ENCODE measurements at regions not wholly inside any gene's neighbourhood (a gene's known extent, or its start where the extent isn't known, plus 50 kb on each side); places are given as distances from the start of the nearest gene placed in this dataset.
A peak's percentile ranks its signal among the peaks of the same experiment; 100 is the strongest.
"Not testable (repeated sequence)": the region's sequence is repeated elsewhere in the genome, so short reads cannot be mapped to it uniquely, and the experiment has no call there.

DNA sequence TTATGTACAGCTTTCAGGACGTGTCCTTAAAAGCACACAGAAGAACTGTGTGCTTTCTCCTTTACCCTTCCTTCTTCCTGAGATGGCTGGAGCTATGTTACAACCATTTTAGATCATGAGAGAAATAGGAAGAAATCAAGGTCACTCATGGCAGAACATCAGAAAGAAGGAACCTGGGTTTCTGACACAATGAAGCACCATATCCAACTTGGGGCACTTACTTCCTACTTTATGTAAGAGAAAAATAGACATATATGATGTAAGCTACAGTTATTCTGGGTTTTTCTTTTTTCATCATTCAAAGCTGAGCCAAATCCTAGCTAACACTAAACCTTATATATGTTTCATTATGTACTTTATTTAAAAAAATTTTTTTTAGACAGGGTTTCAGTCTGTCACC lies 79.5 kb downstream of the FAM161A start:
- DNase-seq (ENCODE audit: low read depth), result no peak

- no peak for DNase-seq (ENCODE audit: low read depth)
Observed at GRCh38 chr2:61771904-61772845, 81.7 kb downstream of the FAM161A start.

- DNase-seq (ENCODE audit: low read depth), result no peak
Observed at GRCh38 chr2:61770746-61771145, 83.1 kb downstream of the FAM161A start.

DNA sequence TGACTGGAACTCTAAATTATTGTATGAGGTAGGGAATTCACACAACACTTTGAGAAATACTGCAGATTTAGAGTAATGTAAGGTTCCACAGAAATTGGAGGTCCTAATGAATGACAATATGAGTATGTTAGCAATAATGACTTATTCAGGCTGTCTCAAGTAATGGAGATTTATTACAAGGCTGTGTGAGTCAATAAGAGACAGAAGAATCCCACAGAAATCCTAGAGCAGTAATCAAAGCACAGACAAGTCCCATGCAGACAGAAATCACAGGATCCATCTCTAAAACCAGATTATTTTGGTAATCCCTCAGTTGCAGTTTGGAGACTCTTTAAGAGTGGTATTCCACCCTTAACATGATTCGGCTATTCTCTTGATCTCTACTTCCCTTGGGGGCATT lies 83.6 kb downstream of the FAM161A start:
- DNase-seq (ENCODE audit: low read depth), result no peak

DNA sequence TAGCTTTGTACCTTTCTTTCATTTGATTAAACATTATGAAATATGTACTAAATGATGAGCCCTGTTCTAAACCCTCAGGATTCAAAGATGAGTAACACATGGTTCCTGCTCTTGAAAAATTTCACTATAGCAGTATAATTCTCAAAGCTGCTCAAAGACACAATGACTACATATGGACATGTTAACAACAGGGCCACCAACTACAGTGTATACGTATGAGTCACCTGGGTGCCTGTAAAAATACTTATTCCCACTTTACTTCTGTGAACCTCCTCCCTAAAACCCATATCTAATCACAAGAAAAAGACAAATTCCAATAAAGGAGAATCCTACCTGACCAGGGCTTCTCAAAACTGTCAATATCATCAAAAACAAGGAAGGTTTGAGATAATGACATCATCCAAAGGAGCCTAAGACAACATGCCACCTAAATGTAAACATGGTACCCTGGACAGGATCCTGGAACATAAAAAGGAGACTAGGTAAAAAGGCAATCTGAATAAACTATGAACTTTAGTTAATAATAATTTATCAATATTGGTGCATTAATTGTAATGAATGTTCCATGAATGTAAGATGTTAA lies 84.7 kb downstream of the FAM161A start:
- no peak for DNase-seq (ENCODE audit: low read depth)

DNA sequence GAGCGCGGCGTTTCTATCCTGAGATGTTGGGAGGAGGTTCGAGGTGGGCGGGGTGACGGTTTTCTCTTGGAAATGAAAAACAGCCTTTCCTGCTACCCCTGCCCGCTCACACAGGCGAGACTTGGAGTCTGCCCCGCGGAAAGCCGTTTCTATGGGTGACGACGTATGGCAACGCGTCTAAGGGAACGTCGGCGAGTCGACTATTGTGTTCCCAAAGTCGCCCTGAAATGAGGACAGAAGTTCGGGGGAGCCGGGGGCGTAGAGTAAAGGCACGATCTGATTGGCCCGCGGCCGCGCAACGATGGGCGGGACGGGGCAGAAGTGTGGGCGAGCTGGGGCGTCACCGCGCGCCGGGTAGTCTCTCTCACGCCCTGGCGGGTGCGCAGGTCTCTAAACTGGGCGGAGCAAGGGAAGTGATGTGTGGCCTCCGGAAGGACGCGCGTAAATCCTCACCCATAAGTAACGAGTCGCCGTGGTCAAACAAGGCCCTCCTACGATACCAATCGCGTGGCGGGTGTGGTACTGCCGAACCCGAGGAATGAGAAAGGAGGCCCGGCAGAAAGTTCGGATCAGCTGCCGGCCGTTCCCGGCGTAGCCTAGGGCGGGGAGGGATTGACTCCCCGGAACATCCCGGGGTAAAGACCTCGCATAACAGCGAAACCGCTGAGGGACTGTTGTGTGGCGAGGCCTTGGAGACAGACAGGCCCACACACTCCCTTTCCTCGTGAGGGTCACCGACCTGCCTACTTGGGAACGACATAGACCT lies 89.6 kb downstream of the FAM161A start:
- DNase-seq (ENCODE audit: low read depth), result peak; percentile 85

- no peak for DNase-seq (ENCODE audit: low read depth)
Observed at GRCh38 chr2:61763605-61764034, 90.2 kb downstream of the FAM161A start.

GRCh38 chr2:61762292-61762691 lies 91.6 kb downstream of the FAM161A start:
- no peak for DNase-seq (ENCODE audit: low read depth)

GRCh38 chr2:61759718-61760117 lies 94.1 kb downstream of the FAM161A start:
- DNase-seq (ENCODE audit: low read depth), result no peak

GRCh38 chr2:61759005-61759404 lies 94.9 kb downstream of the FAM161A start:
- no peak for DNase-seq (ENCODE audit: low read depth)

DNA sequence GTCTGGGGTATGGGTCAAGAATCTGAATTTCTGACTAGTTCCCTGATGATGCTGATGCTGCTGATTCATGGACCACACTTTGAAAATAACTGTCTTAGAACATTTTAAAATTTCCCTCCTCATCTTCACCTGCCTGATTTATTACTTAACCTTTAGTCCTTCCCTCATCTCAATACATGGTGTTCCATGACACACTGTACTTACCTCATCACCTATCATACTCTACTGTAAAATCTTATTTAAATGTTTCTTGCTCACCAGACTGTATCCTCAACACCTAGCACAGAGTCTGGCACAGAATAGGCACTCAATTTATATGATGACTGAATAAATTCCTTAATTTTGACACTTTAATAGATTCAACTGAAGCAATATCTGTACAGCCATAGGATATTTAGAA lies 95.7 kb downstream of the FAM161A start:
- no peak for DNase-seq (ENCODE audit: low read depth)

DNA sequence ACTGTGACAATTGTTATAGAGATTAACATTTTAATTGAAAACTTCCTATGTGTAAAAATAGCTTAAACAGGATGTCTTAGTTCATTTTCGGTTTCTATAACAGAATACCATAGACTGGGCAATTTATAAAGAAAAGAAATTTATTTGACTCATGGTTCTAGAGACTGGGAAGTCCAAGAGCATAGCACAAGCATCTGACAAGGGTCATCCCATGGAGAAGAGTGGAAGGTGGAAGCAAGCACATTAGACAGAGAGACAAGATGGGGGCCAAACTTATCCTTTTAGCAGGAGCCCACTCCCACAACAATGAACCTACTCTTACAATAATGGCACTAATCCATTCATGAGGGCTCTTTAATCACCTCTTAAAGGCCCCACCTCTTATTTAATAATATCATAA lies 100.3 kb downstream of the FAM161A start:
- DNase-seq (ENCODE audit: low read depth), result no peak

DNA sequence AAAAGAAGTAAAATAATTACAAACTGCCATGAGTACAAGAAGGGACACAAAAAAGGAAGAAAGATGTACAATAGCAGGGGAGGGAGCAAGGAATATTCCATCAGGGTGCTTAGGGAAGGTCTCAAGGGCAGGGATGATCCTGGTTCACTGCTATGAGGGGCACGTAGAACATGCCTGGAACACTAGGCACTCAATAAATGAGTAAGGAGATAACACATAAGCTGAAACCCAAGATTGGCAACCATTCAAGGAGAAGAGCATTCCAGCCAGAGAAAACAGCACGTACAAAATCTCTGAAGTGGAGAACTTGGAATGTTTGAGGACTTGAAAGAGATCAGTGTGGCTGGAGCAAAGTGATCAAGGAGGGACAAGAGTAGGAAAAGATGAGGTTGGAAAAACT lies 103.2 kb downstream of the FAM161A start:
- DNase-seq (ENCODE audit: low read depth), result no peak

GRCh38 chr2:61742955-61743354 lies 110.9 kb downstream of the FAM161A start:
- no peak for DNase-seq (ENCODE audit: low read depth)

GRCh38 chr2:61737841-61738240 lies 116.0 kb downstream of the FAM161A start:
- DNase-seq (ENCODE audit: low read depth), result no peak

DNA sequence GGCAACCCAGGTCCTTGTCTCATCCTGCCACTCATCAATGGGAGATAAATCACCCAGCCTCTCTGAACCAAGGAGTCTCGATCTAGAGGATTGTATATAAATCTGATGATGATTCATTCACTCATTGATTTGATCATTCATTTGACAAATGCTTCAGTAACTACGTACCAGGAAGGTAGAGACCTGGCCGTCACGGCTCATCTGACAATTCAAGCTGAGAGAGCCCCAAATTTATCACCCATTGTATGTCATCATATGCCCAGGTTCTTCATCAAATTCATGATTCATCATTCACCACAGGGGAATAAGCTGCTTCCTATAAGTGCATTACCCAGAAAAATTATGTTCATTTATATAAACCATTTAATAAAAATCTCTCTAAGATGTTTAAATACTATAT lies 116.9 kb downstream of the FAM161A start:
- DNase-seq (ENCODE audit: low read depth), result no peak

- no peak for DNase-seq (ENCODE audit: low read depth)
Observed at GRCh38 chr2:61733563-61733962, 120.3 kb downstream of the FAM161A start.

- no peak for DNase-seq (ENCODE audit: low read depth)
Observed at GRCh38 chr2:61732787-61733186, 121.1 kb downstream of the FAM161A start.

GRCh38 chr2:61727746-61728145 lies 126.1 kb downstream of the FAM161A start:
- DNase-seq (ENCODE audit: low read depth), result no peak

DNA sequence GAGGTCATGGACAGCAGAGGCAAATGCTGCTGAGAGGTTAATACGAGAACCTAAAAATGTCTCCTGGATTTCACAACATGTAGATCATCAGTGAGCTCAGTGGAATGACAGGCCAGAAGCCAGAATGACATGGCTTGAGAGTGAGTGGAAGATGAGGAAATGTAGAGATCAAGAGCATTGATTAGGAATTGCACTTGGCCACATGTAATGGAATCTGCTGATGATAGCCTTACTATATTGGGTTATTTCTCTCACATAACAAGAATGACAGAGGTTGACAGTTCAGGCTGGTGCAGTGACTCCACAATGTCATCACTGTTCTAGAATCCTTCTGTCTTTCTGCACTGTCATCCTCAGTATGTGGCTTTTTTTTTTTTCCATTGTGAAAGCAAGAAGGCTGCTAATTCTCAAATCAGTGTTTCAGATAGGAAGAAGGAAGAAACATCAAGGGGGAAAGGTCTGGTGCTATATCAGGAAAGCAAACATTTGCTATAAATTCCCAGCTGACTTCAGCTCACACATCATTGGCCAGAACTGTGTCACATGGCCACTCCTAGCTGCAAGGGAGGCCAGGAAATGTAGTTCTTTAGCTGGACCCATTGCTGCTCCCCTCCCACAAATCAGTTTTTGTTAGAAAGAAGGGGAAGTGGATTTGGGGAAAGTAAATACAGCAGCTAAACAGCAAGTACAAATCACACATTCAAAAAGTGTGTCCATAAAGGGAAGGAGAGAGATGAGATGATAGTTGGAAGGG lies 127.2 kb downstream of the FAM161A start:
- no peak for DNase-seq (ENCODE audit: low read depth)

DNA sequence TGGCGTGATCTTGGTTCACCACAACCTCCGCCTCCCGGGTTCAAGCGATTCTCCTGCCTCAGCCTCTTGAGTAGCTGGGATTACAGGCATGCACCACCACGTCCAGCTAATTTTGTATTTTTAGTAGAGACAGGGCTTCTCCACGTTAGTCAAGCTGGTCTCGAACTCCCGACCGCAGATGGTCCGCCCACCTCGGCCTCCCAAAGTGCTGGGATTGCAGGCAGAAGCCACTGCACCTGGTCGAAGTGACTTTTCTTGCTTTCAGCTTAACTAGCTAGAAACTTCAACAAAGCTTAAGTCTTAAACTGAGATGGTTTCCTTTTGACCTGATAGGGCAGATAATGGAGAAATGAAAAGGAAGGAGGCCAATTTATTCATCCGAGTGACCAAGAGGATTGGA lies 130.5 kb downstream of the FAM161A start:
- DNase-seq (ENCODE audit: low read depth), result not testable (repeated sequence)

- no peak for DNase-seq (ENCODE audit: low read depth)
Observed at GRCh38 chr2:61722800-61723199, 131.1 kb downstream of the FAM161A start.

All from activated T-helper 1 cell treated with Interleukin-2 at 50 U/mL for 16 hours (primary cell).